ENCODE measurements at regions not wholly inside any gene's neighbourhood (a gene's known extent, or its start where the extent isn't known, plus 50 kb on each side); places are given as distances from the start of the nearest gene placed in this dataset.

GRCh38 chr14:22185789-22186188 lies 403.2 kb downstream of the DAD1 start:
- no peak for TF ChIP-seq CTCF (IDR thresholded peaks at IDR 0.05)
- no peak for TF ChIP-seq POLR2A (IDR thresholded peaks at IDR 0.05)

Data from adrenal gland (tissue), 5 donors.